Neuronal stem cell (in vitro differentiated cells): ENCODE measurements at regions not wholly inside any gene's neighbourhood (a gene's known extent, or its start where the extent isn't known, plus 50 kb on each side); places are given as distances from the start of the nearest gene placed in this dataset.
"Not testable (repeated sequence)": the region's sequence is repeated elsewhere in the genome, so short reads cannot be mapped to it uniquely, and the experiment has no call there.

ENCODE experiments used
- DNase-seq: peaks from one replicate; pipeline ENCODE4 v3.0.0-alpha.2; 2013; ENCODE audit warnings: low spot score
- H2AFZ ChIP-seq: one replicate; pipeline ENCODE4 v1.6.1; 2013; ENCODE audit warnings: mild to moderate bottlenecking, low read length, inconsistent platforms
- H2AK5ac ChIP-seq: 2 replicates; pipeline ENCODE4 v1.6.1; 2013; ENCODE audit warnings: low read depth, mild to moderate bottlenecking, inconsistent platforms, low read length, moderate library complexity, mixed read lengths
- H2BK120ac ChIP-seq: 2 replicates; pipeline ENCODE4 v1.6.1; 2013; ENCODE audit warnings: low read depth, mild to moderate bottlenecking, inconsistent platforms, low read length, moderate library complexity, mixed read lengths
- H2BK12ac ChIP-seq: one replicate; pipeline ENCODE4 v1.6.1; 2013; ENCODE audit warnings: low read length, inconsistent platforms
- H2BK15ac ChIP-seq: 2 replicates; pipeline ENCODE4 v1.6.1; 2013; ENCODE audit warnings: mild to moderate bottlenecking, low read length, inconsistent platforms, mixed read lengths
- H2BK5ac ChIP-seq: one replicate; pipeline ENCODE4 v1.6.1; 2013; ENCODE audit warnings: inconsistent platforms, mild to moderate bottlenecking, low read length, moderate library complexity
- H3K14ac ChIP-seq: one replicate; pipeline ENCODE4 v1.6.1; 2013; ENCODE audit warnings: low read length, inconsistent platforms
- H3K18ac ChIP-seq: 2 replicates; pipeline ENCODE4 v1.6.1; 2013; ENCODE audit warnings: low read length, inconsistent platforms
- H3K23ac ChIP-seq: 2 replicates; pipeline ENCODE4 v1.6.1; 2013; ENCODE audit warnings: low read depth, mild to moderate bottlenecking, mixed read lengths, low read length, inconsistent platforms; ENCODE audit not compliant: poor library complexity
- H3K27ac ChIP-seq: replicated peaks from 3 replicates; pipeline ENCODE4 v1.5.1; 2013; ENCODE audit warnings: low read length, inconsistent platforms
- H3K27me3 ChIP-seq, 3 experiments: 2 replicates each; pipeline ENCODE4 v1.6.1; 2013; ENCODE audit warnings: low read length in 3 of 3, mild to moderate bottlenecking in 2 of 3, inconsistent platforms in 1 of 3, low read depth in 1 of 3, mixed read lengths in 1 of 3, moderate library complexity in 1 of 3; ENCODE audit not compliant: control insufficient read depth in 3 of 3, insufficient read depth in 3 of 3
- H3K36me3 ChIP-seq, 2 donors: replicated peaks in 1 of 2; 2 replicates each; pipeline ENCODE4 v1.6.1; 2013; ENCODE audit warnings: low read length in 2 of 2; ENCODE audit not compliant: control insufficient read depth in 2 of 2, insufficient read depth in 2 of 2
- H3K4ac ChIP-seq: 2 replicates; pipeline ENCODE4 v1.6.1; 2013; ENCODE audit warnings: inconsistent platforms, mild to moderate bottlenecking, low read length, moderate library complexity
- H3K4me1 ChIP-seq, 2 donors: 1 replicate in 1 of 2; 2 replicates in 1 of 2; pipeline ENCODE4 v1.6.1; 2013; ENCODE audit warnings: low read length in 2 of 2, low read depth in 1 of 2; ENCODE audit not compliant: control insufficient read depth in 2 of 2, insufficient read depth in 1 of 2
- H3K4me2 ChIP-seq: one replicate; pipeline ENCODE4 v1.6.1; 2013; ENCODE audit warnings: mild to moderate bottlenecking, low read length, inconsistent platforms; ENCODE audit not compliant: insufficient read depth, poor library complexity, severe bottlenecking
- H3K4me3 ChIP-seq, 2 donors: 2 replicates each; pipeline ENCODE4 v1.5.1; 2013; ENCODE audit warnings: low read length in 2 of 2, mild to moderate bottlenecking in 2 of 2, inconsistent platforms in 1 of 2, moderate library complexity in 1 of 2
- H3K79me1 ChIP-seq: one replicate; pipeline ENCODE4 v1.6.1; 2013; ENCODE audit warnings: low read depth, mild to moderate bottlenecking, inconsistent platforms, low read length, moderate library complexity
- H3K9ac ChIP-seq: one replicate; pipeline ENCODE4 v1.6.1; 2013; ENCODE audit warnings: mild to moderate bottlenecking, low read depth, low read length, inconsistent platforms; ENCODE audit not compliant: poor library complexity
- H3K9me3 ChIP-seq, 2 donors: replicated peaks in 1 of 2; 2 replicates each; pipeline versions ENCODE3 to v1.6.1; 2013; ENCODE audit warnings: low read length in 2 of 2, mild to moderate bottlenecking in 2 of 2, inconsistent platforms in 1 of 2, low read depth in 1 of 2, mixed read lengths in 1 of 2, moderate library complexity in 1 of 2; ENCODE audit not compliant: control insufficient read depth in 2 of 2, insufficient read depth in 1 of 2
- H4K8ac ChIP-seq: one replicate; pipeline ENCODE4 v1.6.1; 2013; ENCODE audit warnings: low read depth, mild to moderate bottlenecking, inconsistent platforms, low read length, moderate library complexity
- H4K91ac ChIP-seq: one replicate; pipeline ENCODE4 v1.6.1; 2013; ENCODE audit warnings: low read length, low read depth, mild to moderate bottlenecking, inconsistent platforms; ENCODE audit not compliant: poor library complexity
- WGBS, 2 donors: extraction: QIAGEN DNeasy Blood & Tissue Kit; methylation state at CpG; one replicate each; pipeline ENCODE4 v1.1.7; 2013; ENCODE audit warnings: missing lambda C conversion rate in 2 of 2, mixed read lengths in 1 of 2; ENCODE audit not compliant: insufficient read length in 2 of 2, insufficient replicate concordance in 1 of 2; ENCODE audit errors: extremely low coverage in 2 of 2; 5-methylcytosine and 5-hydroxymethylcytosine counted together

DNA sequence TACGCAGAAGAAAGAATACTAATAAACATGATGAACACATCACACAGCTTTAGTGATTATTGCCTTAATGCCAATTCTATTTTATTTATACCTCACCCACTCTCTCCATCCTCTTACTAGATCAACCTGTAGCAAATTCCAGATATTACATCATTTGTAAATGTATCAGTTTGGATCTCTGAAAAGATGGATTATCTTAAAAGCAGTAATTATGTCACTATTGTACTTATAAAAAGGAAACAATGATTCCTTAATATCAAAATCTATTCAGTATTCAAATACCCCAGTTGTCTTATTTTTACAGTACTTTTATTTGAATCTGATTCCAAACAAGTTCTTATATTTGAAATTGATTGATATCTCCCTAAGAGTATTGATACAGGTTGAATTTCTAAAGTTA lies 892.8 kb upstream of the MDGA2 start:
- Histone ChIP-seq H2AK5ac (no peak overlapping the region), H4K91ac (no peak overlapping the region), H3K27ac (no peak overlapping the region), H3K27me3 (no peaks in the 10 kb centered on the region), H2BK120ac (no peak overlapping the region), H3K36me3 (no peaks in the 10 kb centered on the region), H2AFZ (no peak overlapping the region), H4K8ac (no peak overlapping the region), H3K14ac (no peak overlapping the region), H3K9me3 (peaks cover 1 to 8% of the 10 kb centered on the region in 2 donors), H3K4me1 (no peaks in the 10 kb centered on the region), H2BK15ac (no peak overlapping the region), H3K9ac (no peak overlapping the region), H3K23ac (no peak overlapping the region), H2BK5ac (no peak overlapping the region), H3K4me2 (no peak overlapping the region), H3K4ac (no peak overlapping the region), H3K18ac (no peak overlapping the region), H3K79me1 (no peaks in the 10 kb centered on the region), H2BK12ac (no peak overlapping the region), H3K4me3 (no peak overlapping the region)
- no CpG with 5 or more reads among the region's 1 CpG for WGBS, 2 donors
- no peak for DNase-seq

DNA sequence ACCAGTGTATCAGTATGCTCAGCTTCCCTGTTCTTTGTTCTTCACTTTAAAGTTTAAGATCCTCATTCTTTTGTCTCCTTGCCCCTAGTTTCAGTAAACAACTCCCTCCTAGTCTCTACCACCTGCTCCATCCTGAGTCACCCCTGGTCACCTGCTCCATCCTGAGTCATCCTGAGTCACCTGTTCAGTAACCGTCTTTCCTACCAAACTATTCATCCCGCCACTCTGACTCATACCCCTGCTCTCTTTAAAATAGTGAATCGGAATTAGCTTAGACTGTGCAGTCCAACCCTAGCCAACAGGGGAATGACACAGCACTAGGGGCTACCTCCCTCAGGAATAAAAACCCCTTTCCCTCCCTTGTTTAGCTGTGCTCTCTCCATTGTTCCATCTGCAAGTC lies 888.1 kb upstream of the MDGA2 start:
- no peak overlapping the region for H3K14ac ChIP-seq
- no peak overlapping the region for H4K91ac ChIP-seq
- no peak overlapping the region for H2BK120ac ChIP-seq
- H2AFZ ChIP-seq, result no peak overlapping the region
- H3K27me3 ChIP-seq, result no peaks in the 10 kb centered on the region
- no peak overlapping the region for H3K4ac ChIP-seq
- H3K36me3 ChIP-seq, result no peaks in the 10 kb centered on the region
- H3K4me3 ChIP-seq, result no peak overlapping the region
- no peak overlapping the region for H2BK12ac ChIP-seq
- no peak overlapping the region for H3K23ac ChIP-seq
- H2AK5ac ChIP-seq, result no peak overlapping the region
- no peak overlapping the region for H2BK5ac ChIP-seq
- H3K4me2 ChIP-seq, result no peak overlapping the region
- peaks cover 1 to 8% of the 10 kb centered on the region in 2 donors for H3K9me3 ChIP-seq
- DNase-seq, result no peak
- WGBS, 2 donors, result no CpG with 5 or more reads among the region's 3 CpGs
- H3K79me1 ChIP-seq, result no peaks in the 10 kb centered on the region
- H3K27ac ChIP-seq, result no peak overlapping the region
- no peak overlapping the region for H2BK15ac ChIP-seq
- no peak overlapping the region for H4K8ac ChIP-seq
- H3K4me1 ChIP-seq, result peaks cover 0 to 5% of the 10 kb centered on the region in 2 donors
- no peak overlapping the region for H3K9ac ChIP-seq
- H3K18ac ChIP-seq, result no peak overlapping the region

DNA sequence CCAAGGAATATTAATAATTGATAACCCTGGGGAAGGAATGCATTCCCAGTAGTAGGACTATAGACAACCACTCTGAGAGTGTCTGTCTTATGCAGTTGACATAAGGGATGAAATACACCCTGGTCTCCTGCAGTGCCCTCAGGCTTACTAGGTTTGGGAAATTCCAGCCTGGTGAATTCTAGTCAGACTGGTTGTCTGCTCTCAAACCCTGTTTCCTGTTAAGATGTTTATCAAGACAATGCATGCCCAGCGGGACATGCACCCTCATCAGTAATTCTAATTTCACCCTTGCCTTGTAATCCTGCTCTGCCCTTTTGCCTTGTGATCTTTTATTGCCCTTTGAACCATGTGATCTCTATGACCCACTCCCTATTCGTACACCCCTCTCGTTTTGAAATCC lies 886.0 kb upstream of the MDGA2 start:
- not testable (repeated sequence) for H3K23ac ChIP-seq, H3K27ac ChIP-seq

DNA sequence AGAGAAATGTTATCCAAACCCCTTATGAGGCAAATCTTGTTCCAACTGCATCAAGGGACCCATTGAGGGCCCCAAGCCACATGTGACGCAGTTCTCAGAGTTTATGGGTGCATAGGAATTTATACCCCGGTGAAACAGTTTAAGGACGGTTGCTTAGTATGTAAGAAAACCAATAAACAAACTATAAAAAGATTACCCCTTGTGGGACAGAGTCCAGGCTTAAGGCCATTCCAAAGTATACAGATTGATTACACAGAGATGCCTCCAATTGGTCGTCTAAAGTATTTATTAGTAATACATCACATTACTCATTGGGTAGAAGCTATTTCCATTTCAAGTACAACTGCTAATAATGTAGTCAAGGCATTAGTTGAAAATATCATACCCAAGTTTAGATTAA lies 885.0 kb upstream of the MDGA2 start:
- WGBS, 2 donors, result no CpG with 5 or more reads among the region's 4 CpGs

More for the DNA sequence above, 886.0 kb upstream of the MDGA2 start:
- H3K14ac ChIP-seq, H2BK5ac ChIP-seq, H4K8ac ChIP-seq, H3K4me3 ChIP-seq, H2AFZ ChIP-seq, H2BK12ac ChIP-seq, H3K4me1 ChIP-seq, H2BK15ac ChIP-seq, H3K36me3 ChIP-seq, H3K27me3 ChIP-seq, H3K79me1 ChIP-seq, DNase-seq, H3K4ac ChIP-seq, H3K9me3 ChIP-seq, H3K9ac ChIP-seq, H2BK120ac ChIP-seq, H4K91ac ChIP-seq, H2AK5ac ChIP-seq, H3K4me2 ChIP-seq, H3K18ac ChIP-seq: not testable (repeated sequence)
- WGBS, 2 donors, result no CpG with 5 or more reads among the region's 3 CpGs

More for the DNA sequence above, 885.0 kb upstream of the MDGA2 start:
- Histone ChIP-seq H2BK5ac (no peak overlapping the region), H3K4me1 (peaks cover 0 to 5% of the 10 kb centered on the region in 2 donors), H2BK15ac (no peak overlapping the region), H3K9me3 (peaks cover 1 to 8% of the 10 kb centered on the region in 2 donors), H3K4me3 (no peak overlapping the region), H2BK120ac (no peak overlapping the region), H4K8ac (no peak overlapping the region), H2BK12ac (no peak overlapping the region), H3K9ac (no peak overlapping the region), H2AK5ac (no peak overlapping the region), H3K18ac (no peak overlapping the region), H4K91ac (no peak overlapping the region), H3K14ac (no peak overlapping the region), H3K27ac (no peak overlapping the region), H3K36me3 (no peaks in the 10 kb centered on the region), H3K27me3 (no peaks in the 10 kb centered on the region), H2AFZ (no peak overlapping the region), H3K79me1 (no peaks in the 10 kb centered on the region), H3K23ac (no peak overlapping the region), H3K4me2 (no peak overlapping the region), H3K4ac (no peak overlapping the region)
- DNase-seq, result no peak
